ENCODE measurements at regions not wholly inside any gene's neighbourhood (a gene's known extent, or its start where the extent isn't known, plus 50 kb on each side); places are given as distances from the start of the nearest gene placed in this dataset.

GRCh38 chr14:26199590-26200370, 398.1 kb downstream of the NOVA1 start:
- DNase-seq = peak; percentile 80

- no peak for DNase-seq
Measured at GRCh38 chr14:26199096-26199495, 398.7 kb downstream of the NOVA1 start.

- DNase-seq = no peak
Measured at GRCh38 chr14:26194816-26195215, 403.0 kb downstream of the NOVA1 start.

DNA sequence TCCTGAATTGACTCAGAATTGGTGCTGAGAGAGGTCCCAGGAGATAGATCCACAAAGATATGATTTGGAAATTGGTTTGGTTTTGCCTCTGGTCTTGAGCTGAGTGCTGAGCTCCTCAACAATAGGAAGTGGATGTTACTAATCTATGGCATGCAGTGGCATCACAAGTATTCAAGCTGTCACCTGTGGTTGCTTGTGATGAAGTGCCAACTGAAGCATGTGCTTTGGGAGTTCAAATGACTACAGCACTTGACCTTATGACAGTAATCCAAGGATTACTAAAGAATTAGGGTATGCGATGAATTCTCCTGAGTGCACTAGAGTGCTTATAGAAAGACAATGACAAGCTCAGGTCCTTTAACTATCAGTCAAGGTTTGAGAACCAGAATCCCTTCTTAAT, 406.2 kb downstream of the NOVA1 start:
- no peak for DNase-seq

GRCh38 chr14:26191123-26191522, 406.7 kb downstream of the NOVA1 start:
- no peak for DNase-seq

- DNase-seq = no peak
Measured at GRCh38 chr14:26190646-26191045, 407.2 kb downstream of the NOVA1 start.

GRCh38 chr14:26187996-26188620, 409.7 kb downstream of the NOVA1 start:
- DNase-seq = no peak

DNA sequence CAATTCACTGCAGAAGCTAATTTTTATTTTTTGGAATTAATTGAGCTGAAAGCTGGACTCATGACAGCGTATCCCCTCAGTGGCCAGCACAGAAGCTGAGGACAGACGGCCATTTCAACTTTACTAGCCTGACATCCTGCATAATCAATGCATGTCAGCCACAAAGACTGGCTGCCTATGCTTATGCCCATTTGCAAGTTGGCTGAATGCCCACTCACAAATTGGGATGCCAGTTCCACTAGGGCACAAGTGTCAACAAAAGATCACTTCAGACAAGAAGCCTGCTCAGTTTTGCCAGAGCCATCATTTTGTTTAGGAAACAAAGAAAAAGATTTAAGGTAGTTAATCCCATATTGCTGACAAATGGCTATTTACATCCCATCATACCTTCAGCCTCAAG, 417.6 kb downstream of the NOVA1 start:
- no peak for DNase-seq

DNA sequence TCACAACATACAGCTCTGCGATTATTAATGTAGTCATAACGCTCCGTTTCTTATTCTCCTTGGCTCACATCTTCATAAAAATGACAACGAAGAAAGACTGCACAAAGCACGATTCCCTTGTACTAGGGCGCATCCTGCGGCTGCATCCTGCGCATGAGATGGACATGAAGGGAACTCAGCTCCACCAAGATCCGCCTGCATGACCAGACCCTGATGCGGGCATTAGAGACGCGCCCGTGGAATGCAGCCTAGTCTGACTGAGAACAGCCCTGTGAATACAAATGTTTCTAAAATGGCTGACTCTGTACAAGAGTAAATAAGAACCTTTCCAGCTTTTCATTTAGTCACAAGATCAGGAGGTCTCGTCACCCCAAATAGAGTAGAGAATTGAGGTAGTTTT, 422.2 kb downstream of the NOVA1 start:
- no peak for DNase-seq

DNA sequence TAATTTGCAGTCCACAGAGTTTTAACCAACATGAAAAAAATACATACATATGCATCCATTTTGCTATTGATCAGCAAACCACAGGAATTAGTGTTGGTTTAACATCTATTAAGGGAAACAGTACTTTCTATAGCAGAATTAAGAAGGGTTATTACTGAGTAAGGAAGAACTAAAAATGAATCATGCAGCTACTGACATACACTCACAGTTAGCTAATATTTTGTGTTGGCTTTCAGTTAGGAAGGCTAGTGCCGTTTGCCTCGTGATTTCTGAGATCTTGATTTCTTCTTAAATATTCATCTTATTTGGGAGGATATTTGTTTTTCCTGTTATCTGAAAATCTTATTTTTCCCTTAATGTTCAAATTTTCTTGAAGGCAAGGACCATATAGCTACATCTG, 423.4 kb downstream of the NOVA1 start:
- no peak for DNase-seq

DNA sequence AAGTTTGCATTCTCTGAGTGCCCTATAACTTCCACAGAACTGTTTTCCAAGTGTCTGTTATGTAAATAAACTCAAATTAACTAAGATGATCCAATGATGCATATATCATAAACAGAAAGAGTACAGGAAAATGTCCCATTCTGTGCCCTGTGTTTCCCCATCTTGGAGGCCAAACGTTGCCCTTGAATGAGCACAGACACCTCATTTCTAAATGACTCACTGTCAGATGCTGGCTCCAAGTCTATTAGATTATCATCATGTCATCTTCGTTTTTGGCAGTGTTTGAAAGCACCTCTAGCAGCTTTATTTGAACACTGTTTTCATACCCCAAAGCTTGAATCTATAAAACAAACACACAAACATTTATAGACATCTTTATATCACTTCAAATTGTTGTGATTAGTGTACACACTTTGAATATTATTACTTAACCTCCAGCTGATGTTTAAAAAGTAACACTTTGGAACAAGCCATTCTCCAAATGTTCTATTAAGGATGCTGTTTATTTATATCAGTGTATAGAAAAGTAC, 424.2 kb downstream of the NOVA1 start:
- DNase-seq = no peak

DNA sequence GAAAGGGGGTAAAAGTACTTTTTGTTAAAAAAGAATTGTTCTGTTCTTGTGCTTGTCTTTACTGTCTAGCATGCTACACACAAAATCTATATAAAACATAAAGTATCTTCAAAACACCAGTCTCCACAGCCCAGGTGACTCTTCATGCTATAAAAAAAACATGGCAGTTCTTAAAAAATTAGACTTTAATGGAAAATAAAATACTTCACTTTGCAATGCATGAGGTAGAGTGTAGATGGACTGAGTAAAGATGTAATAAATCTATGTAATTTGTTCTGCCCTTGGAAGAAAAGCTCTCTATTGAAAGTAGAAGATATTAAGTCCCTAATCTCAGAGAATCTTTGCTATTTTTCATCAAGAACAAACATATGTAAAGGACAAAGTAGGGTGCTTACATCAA, 425.4 kb downstream of the NOVA1 start:
- no peak for DNase-seq

DNA sequence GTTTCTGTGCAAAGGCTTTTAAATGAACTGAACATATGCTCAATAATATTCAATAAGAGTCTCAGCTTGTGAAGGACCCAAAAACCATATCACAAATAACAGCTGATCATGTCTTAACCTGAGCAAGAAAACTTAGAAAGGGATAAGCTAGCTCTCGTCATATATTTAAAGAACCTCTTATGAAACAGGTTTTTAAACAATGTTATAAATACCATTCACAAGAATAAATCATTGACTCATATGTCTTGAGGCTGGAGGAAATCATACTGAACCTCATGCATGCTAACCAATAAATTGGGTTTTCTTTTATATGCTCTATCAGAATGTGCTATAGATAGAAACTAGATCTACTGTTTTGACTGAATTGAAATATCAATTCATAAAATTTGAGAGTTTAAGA, 426.9 kb downstream of the NOVA1 start:
- no peak for DNase-seq

- DNase-seq = no peak
Measured at GRCh38 chr14:26163761-26164160, 434.1 kb downstream of the NOVA1 start.

DNA sequence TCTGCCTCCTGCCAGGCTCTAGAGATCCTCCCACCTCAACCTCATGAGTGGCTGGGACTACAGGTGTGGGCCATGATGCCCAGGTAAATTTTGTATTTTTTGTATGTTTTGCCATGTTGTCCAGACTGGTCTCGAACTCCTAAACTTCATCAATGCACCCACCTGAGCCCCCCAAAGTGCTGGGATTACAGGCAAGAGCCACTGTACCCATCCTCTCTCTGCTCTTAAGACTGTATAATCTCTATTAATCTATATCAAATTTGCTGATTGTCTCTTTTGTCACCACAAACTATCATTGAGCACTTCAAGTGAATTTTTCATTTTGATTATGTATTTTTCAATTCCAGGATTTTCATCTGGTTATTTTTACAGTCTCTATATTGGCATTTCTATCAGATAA, 440.3 kb downstream of the NOVA1 start:
- no peak for DNase-seq

DNA sequence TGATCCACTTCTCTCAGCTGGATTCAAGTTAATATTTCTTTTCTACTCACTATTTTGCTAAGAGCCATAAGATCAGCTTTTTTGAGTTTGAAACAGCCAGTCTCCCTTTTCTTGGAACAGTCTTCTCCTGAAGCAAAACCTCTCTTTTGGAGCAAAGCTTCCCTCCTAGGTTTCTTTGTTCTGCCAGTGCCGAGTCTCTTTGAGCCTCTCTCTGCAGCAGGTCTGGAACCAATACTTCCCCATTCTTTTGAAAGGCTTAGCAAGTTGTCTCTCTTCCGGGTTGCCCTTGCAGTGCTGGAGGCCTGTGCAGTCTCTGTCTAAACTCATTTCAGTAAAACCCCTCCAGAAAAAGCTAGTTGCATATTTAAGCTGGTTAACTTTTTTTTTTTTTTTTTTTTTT, 454.8 kb downstream of the NOVA1 start:
- no peak for DNase-seq

DNA sequence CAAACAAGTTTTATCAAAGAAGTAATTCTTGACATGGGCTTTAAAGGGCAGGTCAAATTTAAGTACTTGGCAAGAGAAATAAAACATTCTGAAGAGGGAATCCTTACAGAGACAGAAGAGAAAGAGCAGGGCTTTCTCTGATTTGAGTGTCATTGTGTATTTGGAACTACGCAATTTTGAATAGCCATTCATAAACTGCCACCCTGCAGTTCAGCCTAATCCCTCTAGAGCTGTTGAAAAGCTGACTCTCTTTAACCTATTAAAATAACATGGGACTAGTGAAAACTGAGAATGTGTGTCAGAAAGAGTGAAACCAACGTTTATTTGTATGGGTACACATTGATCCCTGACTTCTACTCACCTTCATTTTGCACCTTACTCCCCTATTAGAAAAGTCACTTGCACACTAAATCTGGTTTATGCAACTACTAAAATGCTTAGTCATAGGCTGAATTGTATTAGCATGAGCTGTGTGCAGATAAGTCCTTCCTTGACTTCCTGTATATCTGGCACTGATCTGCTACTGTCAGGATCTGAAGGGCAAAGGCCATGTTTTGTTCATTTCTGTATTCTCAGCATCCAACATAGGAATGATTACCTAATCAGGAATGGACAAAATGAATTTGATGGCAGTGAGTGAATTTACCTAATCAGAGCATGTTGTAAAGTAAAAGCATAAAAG, 458.9 kb downstream of the NOVA1 start:
- no peak for DNase-seq

DNA sequence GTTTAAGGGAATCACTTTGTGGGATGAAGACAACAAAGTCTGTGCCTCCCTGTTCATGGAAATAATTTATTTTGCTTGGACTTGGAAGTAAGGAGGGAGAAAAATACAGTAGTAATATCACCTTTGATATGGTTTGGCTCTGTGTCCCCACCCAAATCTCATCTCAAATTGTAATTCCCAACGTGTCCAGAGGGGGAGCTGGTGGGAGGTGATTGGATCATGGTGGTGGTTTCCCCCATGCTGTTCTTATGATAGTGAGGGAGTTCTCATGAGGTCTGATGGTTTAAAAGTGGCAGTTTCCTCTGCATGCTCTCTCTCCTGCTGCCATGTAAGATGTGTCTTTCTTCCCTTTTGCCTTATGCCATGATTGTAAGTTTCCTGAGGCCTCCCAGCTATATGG, 460.7 kb downstream of the NOVA1 start:
- no peak for DNase-seq

DNA sequence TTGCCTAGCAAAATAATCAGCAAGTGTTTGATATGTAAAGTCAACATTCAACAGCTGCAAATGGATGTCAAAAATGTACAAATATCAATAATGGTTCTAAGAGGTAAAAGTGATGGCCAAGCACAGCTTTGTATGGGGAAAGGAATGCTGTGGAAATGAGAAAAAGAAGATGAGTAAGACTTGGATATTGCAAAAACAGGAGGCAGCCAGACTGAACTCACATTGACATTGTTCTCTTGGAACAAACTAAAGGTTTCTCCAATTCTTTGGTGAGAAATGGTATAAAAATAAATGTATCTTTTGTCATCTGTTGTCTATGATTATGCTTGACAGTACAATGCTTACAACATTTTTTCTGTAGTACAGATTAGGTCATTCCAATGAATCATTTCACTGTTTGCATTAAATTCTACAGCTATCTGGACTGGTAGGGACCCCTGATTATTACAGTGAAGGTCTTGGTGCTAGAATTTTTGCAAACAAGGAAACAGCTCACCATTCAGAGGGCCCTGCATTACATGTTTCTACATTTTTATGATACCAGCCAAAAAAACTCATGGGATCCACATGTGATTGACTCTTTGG, 465.7 kb downstream of the NOVA1 start:
- no peak for DNase-seq

- no peak for DNase-seq
Measured at GRCh38 chr14:26130690-26131089, 467.1 kb downstream of the NOVA1 start.

DNA sequence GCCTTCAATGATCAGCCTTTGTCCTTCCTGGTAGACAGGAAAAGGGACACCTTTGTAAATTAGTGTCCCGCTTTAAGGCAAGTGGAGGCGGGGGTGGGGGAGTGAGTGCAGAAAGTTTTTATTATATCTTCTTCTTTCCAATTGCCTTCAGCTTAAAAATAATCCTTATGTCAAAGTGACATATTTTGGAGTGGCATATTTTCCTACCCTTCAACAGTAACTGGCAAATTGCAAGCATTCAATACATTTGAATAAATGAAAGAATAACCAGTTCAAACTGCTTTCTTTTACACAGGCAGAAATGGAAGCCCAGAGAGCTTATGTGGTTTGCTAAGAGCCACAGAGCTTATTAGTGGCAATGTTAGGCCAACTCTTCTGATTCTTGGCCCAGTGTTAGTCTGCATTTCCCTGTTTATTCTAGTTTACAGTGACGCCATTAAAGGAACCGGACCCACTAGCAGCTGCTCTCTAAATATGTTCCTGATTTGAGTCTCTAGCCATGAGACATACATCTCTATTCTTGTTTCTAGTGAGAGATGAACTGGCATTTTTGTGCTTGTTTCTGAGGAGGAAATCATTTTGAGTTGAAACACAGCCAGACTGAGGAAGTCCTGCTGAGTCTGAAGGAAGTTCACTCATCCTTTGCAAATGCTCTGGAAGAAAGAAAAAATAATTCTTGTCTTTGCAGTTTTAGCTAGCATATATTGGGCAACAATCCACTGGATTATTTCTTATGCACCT, 468.7 kb downstream of the NOVA1 start:
- no peak for DNase-seq

DNA sequence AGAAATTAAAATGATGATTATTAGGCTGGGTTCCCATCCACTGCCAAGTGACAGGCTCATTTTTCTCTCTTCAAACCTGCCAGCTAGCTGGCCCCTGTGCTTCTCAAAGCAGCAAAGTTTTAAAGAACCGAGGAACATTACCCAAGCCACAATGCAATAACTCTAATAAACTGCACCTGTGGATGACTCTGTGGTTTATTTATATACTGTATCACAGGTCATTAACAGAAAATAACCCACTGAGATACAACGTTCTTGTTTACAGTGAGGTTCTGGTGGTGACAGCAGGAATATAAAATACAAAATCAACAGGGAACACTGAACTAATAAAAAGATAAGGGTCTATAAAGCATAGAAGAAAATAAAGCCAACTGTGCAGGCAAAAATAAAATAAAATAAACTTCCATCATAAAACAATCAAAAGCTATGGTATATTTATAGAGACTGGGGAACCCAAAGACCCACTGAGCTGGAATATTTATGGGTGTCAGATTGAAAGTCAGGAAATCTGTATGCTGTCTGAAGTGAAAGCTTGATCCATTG, 472.9 kb downstream of the NOVA1 start:
- no peak for DNase-seq

DNA sequence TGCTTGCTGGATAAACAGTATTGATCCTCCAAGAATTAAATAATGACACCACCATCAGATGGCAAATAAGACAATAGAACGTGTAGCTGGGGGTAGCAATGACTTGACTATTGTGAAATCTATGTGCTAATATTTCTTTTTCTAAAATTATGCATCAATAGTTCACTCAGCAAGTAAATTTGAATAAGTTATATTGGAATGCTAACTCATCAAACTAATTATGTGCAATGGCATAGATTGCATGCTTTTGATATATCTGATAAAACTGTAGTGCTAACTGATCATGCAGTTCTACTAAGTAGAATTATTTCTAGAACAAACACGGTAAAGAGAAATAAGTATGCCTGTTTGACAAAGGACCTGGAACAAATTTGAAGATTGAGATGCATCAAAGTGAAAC, 474.4 kb downstream of the NOVA1 start:
- DNase-seq = no peak

All from GF-D8 (cell line).